ENCODE measurements at regions not wholly inside any gene's neighbourhood (a gene's known extent, or its start where the extent isn't known, plus 50 kb on each side); places are given as distances from the start of the nearest gene placed in this dataset.

- TF ChIP-seq CTCF (IDR thresholded peaks at IDR 0.05): no peak
- TF ChIP-seq POLR2A (IDR thresholded peaks at IDR 0.05): no peak
Observed at GRCh38 chr11:81749245-81749644, 984.4 kb downstream of the FAM181B start.
